Prostate gland (tissue), 2 donors: ENCODE measurements at regions not wholly inside any gene's neighbourhood (a gene's known extent, or its start where the extent isn't known, plus 50 kb on each side); places are given as distances from the start of the nearest gene placed in this dataset.

Experiments
- DNase-seq: peaks from one replicate; pipeline ENCODE4 v3.0.0-alpha.2; 2019; ENCODE audit warnings: low spot score
- H3K27ac ChIP-seq, 2 donors: fragments of 200-600 bp; sonication (generic); 2 replicates each; pipeline ENCODE4 v1.5.1; 2017 to 2019
- H3K27me3 ChIP-seq: fragments of 200-600 bp; sonication (generic); replicated peaks from 2 replicates; pipeline ENCODE4 v1.5.1; 2019; ENCODE audit not compliant: insufficient read depth
- H3K36me3 ChIP-seq, 2 donors: fragments of 200-600 bp; sonication (generic); 1 replicate in 1 of 2; 2 replicates in 1 of 2; pipeline versions ENCODE4 v1.5.1 to v1.8.1; 2017 to 2019
- H3K4me1 ChIP-seq: fragments of 200-600 bp; sonication (generic); replicated peaks from 2 replicates; pipeline ENCODE4 v1.5.1; 2019
- H3K4me3 ChIP-seq, 2 donors: fragments of 200-600 bp; sonication (generic); 2 replicates each; pipeline ENCODE4 v1.5.1; 2017 to 2019
- H3K9me3 ChIP-seq: fragments of 200-600 bp; sonication (generic); 2 replicates; pipeline ENCODE4 v1.5.1; 2017
- POLR2A ChIP-seq: fragments of 450-650 bp; IDR thresholded peaks from one replicate; pipeline ENCODE4 v1.6.1; 2016; ENCODE audit warnings: antibody characterized with exemption, mild to moderate bottlenecking
- POLR2AphosphoS5 ChIP-seq: sonication (generic); formaldehyde crosslinking; IDR thresholded peaks from one replicate; pipeline ENCODE4 v1.6.1; 2017; ENCODE audit warnings: antibody characterized with exemption
- WGBS: methylation state at CpG from one replicate; pipeline ENCODE4 v1.1.5; 2018; 5-methylcytosine and 5-hydroxymethylcytosine counted together
- intact Hi-C: fragments of 100-400 bp; cut with DNase I; formaldehyde crosslinking; loops from one replicate; pipeline ENCODE4 v1.14.2; 2022
- TF ChIP-seq, protein P1 (sequence below), 4 experiments: fragments of 200-600 bp in 2 of 4; fragments of 450-650 bp in 2 of 4; sonication (generic) in 2 of 4; IDR thresholded peaks; 1 replicate in 3 of 4; 2 replicates in 1 of 4; pipeline ENCODE4 v1.5.1; 2016 to 2019; ENCODE audit warnings: antibody characterized with exemption in 4 of 4, mild to moderate bottlenecking in 2 of 4, moderate library complexity in 2 of 4

DNA sequence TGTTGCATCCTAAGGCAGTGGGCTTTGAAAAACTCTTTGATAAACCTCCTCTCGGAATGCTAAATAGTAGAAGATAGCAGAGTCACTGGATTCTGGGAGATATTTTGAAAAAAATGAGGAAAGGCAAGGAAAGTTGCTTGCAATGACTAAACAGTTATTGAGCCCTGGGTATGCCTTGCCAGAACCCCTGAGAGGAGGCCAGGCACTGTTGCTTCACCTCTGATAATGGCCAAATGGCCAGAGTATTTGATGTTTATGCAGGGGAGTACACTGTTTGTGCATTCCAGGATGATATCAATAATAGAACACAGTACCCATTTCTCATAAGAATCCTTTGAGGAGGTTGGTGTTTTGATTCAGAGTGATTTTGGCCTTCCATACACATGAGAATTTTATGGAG lies 935.1 kb upstream of the WWC1 start:
- Histone ChIP-seq H3K27me3 (no peaks in the 10 kb centered on the region), H3K36me3 (no peaks in the 10 kb centered on the region), H3K4me3 (no peak overlapping the region), H3K9me3 (no peaks in the 10 kb centered on the region), H3K4me1 (no peaks in the 10 kb centered on the region), H3K27ac (no peak overlapping the region)
- intact Hi-C loops = no loop called here
- no peak for DNase-seq
- TF ChIP-seq POLR2A (no peak), POLR2AphosphoS5 (no peak)
- TF ChIP-seq, protein P1, sequence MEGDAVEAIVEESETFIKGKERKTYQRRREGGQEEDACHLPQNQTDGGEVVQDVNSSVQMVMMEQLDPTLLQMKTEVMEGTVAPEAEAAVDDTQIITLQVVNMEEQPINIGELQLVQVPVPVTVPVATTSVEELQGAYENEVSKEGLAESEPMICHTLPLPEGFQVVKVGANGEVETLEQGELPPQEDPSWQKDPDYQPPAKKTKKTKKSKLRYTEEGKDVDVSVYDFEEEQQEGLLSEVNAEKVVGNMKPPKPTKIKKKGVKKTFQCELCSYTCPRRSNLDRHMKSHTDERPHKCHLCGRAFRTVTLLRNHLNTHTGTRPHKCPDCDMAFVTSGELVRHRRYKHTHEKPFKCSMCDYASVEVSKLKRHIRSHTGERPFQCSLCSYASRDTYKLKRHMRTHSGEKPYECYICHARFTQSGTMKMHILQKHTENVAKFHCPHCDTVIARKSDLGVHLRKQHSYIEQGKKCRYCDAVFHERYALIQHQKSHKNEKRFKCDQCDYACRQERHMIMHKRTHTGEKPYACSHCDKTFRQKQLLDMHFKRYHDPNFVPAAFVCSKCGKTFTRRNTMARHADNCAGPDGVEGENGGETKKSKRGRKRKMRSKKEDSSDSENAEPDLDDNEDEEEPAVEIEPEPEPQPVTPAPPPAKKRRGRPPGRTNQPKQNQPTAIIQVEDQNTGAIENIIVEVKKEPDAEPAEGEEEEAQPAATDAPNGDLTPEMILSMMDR (IDR thresholded peaks at IDR 0.05) = no peak
- WGBS = 96% methylated on average over 1 of the region's 1 CpG

DNA sequence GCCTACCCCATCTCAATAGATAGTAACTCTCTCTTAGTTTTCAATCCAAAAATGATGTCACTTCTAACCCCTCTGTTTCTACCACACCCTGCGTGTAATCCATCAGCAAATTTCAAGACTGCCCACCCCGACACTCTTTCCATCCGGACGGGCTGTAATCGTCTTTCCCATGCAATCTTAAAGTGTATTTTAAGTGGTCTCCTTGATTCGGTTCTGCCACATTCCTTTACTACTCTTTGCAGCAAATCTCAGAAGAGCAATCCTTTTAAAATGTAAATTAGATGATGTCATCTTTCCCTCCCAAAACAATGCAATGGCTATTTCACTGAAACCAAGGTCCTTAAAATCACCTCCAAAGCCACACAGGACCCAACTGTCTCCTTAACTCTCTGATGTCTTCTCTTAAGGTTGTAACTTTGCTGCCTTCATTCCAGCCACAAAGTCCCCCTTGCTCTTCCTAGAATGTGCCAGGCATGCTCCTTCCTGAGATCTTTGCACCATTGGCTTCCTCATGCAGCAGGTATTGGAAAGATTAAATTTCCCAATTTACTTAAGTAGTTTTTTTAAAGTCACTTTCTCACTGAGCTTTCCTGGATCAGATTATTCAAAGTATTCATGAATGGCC lies 932.5 kb upstream of the WWC1 start:
- H3K4me1 ChIP-seq = no peaks in the 10 kb centered on the region
- H3K27ac ChIP-seq = no peak overlapping the region
- no peak overlapping the region for H3K4me3 ChIP-seq
- intact Hi-C loops = no loop called here
- no peak for DNase-seq
- 73% methylated on average over 6 of the region's 6 CpGs for WGBS
- H3K36me3 ChIP-seq = no peaks in the 10 kb centered on the region
- no peaks in the 10 kb centered on the region for H3K9me3 ChIP-seq
- H3K27me3 ChIP-seq = no peaks in the 10 kb centered on the region
- TF ChIP-seq POLR2AphosphoS5 (no peak), POLR2A (no peak)
- TF ChIP-seq, protein P1 (IDR thresholded peaks at IDR 0.05) = no peak

DNA sequence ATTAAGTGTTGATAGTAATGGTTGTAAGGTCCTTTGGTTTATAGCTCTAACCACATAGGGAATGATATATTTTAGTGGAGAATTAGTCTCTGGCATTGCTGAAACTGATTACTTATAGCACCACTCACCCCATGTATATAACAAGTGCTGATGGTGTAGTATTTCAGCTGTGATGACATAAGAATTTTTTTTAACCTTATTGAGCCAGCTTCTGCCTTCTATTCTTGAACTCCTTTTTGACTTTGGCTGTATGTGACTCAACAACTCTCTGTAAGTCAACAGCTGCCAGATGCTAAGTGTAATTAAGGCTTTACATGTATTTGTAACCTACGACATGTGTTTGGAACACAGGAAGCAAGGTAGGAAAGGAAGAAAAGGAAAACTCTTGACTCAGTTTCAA lies 929.6 kb upstream of the WWC1 start:
- Histone ChIP-seq H3K27me3 (no peaks in the 10 kb centered on the region), H3K4me3 (no peak overlapping the region), H3K4me1 (no peaks in the 10 kb centered on the region), H3K36me3 (no peaks in the 10 kb centered on the region), H3K27ac (no peak overlapping the region), H3K9me3 (no peaks in the 10 kb centered on the region)
- 84% methylated on average over 1 of the region's 1 CpG for WGBS
- no peak for DNase-seq
- no peak for TF ChIP-seq POLR2AphosphoS5
- TF ChIP-seq, protein P1 (IDR thresholded peaks at IDR 0.05) = no peak
- TF ChIP-seq POLR2A = no peak
- intact Hi-C loops = no loop called here

DNA sequence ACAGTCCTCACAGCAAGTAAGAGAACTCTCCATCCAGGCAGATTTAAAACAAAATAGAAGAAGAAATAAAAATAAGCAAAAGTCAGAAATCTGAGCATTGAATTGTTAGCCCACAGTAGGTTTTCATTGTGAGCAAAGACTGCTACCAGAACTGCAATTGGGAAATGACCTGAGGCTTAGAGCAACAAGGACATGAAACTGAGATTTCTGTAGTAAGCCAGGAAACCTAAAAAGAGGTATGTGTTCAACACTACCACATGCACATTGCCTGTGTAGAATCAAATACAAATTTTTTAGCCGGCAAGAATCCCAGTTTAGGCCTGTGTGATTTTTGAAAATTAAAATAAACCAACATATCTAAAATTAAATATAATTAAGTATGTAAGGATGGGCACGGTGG lies 928.4 kb upstream of the WWC1 start:
- Histone ChIP-seq H3K27ac (no peak overlapping the region), H3K9me3 (no peaks in the 10 kb centered on the region), H3K27me3 (no peaks in the 10 kb centered on the region), H3K4me1 (no peaks in the 10 kb centered on the region), H3K36me3 (no peaks in the 10 kb centered on the region), H3K4me3 (no peak overlapping the region)
- no peak for DNase-seq
- 96% methylated on average over 2 of the region's 2 CpGs for WGBS
- intact Hi-C loops = no loop called here
- TF ChIP-seq, protein P1 (IDR thresholded peaks at IDR 0.05) = no peak
- TF ChIP-seq POLR2A = no peak
- no peak for TF ChIP-seq POLR2AphosphoS5

DNA sequence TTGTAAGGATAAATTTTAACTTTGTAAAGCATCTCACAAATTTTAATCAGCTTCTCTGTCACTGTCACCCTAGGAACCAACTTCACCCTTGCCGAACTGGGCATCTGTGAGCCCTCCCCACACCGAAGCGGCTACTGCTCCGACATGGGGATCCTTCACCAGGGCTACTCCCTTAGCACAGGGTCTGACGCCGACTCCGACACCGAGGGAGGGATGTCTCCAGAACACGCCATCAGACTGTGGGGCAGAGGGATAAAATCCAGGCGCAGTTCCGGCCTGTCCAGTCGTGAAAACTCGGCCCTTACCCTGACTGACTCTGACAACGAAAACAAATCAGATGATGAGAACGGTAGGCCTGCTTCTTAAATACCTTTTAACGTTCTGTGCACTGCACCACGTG lies 916.3 kb upstream of the WWC1 start:
- intact Hi-C loops = no loop called here
- Histone ChIP-seq H3K36me3 (no peaks in the 10 kb centered on the region), H3K4me1 (no peaks in the 10 kb centered on the region), H3K9me3 (no peaks in the 10 kb centered on the region), H3K27ac (no peak overlapping the region), H3K27me3 (no peaks in the 10 kb centered on the region), H3K4me3 (no peak overlapping the region)
- no peak for DNase-seq
- TF ChIP-seq, protein P1 (IDR thresholded peaks at IDR 0.05) = no peak
- TF ChIP-seq POLR2A = no peak
- no peak for TF ChIP-seq POLR2AphosphoS5
- 92% methylated on average over 17 of the region's 17 CpGs for WGBS
